ENCODE measurements at regions not wholly inside any gene's neighbourhood (a gene's known extent, or its start where the extent isn't known, plus 50 kb on each side); places are given as distances from the start of the nearest gene placed in this dataset.

DNA sequence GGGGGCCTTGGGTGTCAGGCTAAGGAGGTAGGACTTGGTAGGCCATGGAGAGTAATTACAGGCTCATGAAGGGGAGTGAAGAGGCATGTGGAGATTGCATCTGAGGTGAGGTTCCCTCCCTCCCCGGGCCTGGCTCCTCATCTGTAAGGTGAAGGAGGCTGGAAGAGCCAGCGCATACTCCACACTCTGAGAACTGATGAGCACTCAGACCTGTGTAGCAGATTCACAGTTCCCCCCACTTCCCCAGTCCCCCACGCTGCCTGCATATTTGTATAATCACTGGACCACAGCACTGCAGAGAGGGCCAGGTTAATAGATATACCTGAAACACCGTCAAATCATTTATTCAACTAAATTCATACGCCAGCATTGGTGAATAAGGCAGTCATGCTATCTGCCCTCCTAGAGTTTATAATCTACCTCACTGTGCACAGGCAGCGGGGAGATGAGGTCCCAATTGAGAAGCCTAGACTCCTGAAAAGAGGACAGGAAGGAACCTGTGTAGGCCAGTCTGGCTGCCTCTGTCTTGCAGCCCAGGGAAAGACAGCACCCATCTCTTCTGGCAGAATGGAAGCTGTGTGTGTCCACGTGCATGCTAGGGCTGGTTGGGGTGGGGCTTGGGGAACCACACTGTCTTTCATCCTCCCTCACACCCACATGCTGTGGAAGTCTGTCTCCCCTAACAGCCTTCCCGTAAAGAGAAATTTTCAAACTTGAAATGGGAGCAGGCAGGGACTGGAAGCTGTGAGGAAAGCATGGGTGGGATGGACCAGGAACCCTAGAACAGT is 110.6 kb upstream of the ATP1A1 start:
- DNase-seq: no peak

DNA sequence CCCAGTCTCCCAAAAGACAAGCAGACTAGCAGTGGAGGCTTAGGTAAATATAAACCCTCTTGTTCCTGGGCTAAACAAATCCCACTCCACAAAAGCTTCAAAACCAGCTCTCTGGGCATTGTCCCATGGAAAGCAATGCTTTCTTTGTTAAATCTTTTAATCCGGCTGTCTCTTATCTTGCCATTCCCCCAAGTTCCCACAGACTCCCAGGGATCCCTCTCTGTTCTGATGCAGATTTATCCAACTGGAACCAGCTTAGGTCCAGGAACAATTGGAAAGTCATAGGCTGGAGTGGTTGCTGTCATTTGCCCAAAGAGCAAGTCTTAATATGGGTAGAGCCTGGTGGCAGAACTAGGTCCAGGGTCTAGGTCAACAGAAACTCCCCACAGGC is 110.1 kb upstream of the ATP1A1 start:
- DNase-seq: no peak

DNA sequence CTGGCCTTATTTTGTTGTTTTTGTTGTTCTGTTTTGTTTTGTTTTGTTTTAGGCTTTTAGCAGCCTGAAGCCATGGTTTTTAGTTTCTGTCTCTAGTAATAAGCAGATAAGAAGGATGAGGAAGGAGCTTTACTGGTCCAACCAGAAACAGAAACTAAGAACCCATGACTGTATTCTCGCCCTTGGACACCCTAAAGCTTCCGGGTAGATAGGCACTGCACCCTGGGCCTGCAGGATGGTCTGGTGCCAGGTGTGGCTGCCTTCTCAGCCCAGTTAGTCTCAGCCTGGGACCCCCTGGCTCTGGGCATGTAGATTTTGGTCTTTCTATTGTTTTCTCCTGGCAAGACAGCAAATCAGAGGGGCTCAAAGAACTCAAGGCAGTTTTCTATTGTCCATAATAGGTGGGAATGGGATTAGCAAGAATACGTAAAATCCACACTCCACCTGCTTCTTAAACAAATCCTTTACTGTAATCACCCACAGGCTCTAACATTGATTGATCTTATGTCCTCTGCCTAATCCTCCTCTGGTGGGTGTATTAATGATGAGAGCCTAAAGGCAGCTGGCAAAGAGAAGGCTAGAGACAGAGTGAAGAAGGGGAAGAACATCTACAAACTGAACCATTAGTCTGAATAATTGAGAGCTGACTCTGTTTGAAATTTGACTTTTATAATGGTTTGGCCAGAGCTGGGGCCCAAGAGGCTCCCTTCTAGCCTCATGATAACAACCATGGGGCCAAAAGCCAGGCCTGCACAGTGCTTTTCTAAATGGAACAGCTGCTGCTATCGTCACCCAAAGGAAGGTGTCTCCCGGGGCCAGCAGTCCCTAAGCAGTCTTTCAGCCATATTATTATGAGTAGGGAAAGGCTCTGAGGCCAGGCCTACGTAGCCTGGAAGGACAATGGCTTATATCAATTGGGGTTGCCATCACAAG is 106.8 kb upstream of the ATP1A1 start:
- DNase-seq: no peak

DNA sequence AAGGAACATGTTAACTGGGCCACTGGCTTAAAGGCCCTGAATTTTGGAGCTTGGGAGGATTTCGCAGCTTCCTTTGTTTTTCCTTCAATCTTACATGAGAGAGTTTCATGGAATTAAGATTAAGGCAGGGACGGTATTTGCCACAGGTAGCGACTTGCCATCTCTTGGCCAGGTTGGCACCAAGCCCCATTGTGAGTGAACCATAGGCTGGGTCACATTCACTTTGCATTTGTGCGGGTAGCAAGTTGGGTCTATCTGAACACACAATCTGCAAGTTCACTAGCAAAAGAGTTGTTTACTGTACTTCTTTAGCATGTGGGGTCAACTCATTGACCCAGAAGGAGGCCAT is 106.2 kb upstream of the ATP1A1 start:
- DNase-seq: no peak

DNA sequence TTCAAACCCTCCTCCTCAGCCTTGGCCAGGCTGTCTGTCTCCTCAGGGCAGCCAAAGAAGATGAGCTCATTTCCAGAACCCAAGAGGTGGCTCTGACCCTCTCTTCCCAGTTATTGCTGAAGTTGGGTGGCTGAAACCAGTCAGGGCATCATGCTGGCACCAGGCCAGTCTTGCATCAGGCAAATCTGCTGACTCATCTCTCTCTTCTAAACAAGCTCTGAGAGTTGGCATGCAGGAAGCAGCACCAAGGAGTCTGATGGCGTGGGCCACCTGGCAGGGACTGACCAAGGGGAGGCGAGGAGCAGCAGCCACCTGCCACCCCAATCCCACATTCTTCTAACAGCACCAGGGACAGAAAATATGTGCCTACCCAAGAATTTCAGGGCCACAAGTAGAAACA is 104.8 kb upstream of the ATP1A1 start:
- DNase-seq: no peak

DNA sequence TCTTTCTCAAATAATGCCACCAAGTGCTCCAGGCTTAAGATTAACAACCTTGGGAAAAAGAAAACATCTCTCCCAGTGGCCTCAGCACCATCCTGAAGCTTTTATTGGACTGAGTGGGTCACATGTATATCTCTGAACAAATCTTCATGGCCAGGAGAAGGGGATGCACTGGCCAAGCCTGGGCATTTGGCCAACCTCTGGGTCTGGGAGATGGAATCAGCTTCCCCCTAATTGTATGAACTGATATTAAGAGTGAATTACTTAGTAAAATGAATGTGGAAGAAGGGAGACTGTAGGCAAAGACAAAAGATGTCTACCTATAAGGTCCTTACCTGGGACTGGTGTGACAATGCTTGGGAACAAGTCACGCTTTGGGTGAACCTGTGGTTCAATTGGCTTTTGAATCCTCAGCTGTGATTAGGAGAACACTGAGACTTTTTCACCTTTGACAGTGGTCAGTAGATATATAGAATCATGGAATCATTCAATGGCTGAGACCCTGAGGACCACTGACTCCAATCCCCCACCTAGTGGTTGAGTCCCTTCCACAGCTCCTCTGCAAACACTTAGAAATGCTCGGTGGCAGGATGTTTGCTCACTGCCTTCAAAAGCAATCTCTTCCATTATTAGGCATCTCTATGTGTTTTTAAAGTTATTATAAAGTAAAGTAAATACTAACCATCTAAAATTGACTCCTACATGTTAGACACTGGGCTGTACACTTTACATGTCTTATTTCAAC is 102.6 kb upstream of the ATP1A1 start:
- DNase-seq: no peak

DNA sequence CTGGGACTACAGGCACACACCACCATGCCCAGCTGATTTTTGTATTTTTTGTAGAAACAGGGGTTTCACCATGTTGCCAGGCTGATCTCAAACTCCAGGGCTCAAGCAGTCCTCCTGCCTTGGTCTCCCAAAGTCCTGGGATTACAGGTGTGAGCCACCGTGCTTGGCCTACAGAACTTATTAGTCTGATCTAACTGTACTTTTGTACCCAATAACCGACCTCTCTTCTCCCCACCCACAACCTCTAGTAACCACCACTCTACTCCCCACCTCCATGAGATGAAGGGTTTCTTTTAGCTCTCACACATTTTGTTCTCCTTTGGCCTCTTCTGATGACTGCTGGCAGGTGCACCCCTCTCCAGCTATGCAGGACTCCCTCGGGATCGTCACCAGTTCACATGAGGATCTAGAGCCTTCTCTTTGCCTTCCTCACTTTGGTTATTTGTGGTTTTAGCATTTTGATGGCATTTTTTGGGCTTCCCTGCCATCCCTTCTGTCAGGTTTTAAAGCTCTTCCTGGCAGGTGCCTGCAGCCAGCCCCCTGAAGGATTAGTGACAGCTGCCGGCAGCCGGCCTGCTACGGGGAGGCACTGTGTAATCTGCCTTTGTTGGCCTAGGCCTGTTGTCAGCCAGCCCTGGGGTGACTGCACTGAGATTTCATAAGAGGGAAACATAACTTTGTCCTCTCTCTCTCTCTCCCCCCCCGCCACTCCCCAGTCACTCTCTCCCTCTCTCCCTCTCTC is 99.8 kb upstream of the ATP1A1 start:
- no peak for DNase-seq

DNA sequence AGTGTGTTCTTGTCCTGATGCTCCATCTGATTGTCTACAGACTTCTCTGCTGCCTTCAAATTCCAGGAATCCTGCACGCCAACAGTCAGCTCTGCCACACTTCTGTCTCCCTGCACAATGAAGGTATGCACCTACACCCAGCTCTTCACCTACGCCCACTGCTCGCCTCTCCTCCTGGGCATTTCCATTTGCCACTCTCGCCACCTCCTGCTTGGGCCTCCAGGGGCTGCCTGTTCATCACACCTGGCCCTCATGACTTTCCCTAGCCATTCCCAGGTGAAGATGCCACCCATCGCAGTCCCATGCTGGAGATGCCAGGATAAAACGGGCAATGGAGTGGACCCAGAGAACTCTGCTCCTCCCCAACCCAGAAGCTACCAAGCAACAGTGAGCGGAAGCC is 96.5 kb upstream of the ATP1A1 start:
- DNase-seq: no peak

DNA sequence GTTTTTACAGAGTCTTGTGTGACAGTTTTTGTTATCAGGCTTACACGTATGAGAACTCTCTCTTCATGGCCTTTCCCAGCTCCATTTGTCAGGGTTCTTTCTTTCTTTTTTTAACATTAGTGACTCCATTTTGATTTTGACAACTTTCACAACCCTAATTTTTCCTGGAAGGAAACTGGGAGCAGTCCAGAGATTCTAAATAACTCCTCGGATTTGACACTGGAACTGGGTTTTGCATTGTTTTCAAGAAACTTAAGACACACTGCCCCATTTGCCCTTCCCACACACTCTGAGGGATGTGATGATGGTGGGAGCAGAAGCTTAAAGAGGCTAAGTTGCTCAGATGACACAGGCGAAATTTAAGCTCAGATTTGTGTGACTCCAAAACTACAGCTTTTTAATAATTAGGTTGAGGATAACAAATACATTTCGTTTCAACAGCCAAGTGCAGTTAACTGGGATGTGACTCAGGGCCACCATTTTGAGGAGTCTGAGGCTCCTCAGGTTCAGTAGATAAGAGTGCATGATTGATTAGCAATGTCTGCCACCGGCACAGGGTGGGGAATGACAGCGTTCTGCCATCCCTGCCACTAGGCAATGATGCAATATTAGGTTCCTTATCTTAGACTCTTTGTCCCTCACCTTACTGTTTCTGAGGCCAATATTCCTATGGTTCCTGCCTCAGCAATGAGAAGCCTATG is 95.1 kb upstream of the ATP1A1 start:
- no peak for DNase-seq

DNA sequence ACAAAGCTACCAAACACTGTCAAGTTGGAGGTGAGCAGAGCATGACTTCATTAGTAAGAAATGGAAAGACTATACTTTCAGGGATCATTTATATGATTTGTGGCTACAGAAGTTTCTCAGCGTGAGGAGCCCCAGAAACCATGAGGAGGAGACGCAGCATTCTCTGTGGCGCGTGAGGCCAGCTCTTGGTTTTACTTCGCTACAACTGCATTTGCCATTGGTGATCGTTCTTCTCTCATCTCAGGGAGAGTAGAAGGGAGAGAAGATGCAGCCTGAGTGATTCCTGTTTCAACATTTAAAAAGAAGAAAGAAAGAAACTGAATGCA is 94.5 kb upstream of the ATP1A1 start:
- DNase-seq: no peak

DNA sequence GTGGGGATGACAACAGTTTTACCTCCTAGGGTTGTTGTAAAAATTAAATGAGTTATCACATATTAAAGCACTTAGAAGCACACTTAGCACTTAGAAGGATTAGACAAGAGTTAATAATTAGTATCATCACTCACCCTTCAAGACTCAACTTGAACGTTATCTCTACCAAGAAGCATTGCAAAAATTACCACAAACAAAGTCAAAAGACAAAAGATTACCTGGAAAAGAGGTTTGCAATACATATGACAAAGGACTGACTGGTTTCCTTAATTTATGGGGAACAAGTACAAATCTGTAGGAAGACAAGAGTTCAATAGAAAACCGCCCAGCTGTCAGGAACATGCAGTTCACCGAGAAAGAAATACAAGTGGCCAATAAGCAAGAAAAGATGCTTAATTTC is 93.3 kb upstream of the ATP1A1 start:
- no peak for DNase-seq

DNA sequence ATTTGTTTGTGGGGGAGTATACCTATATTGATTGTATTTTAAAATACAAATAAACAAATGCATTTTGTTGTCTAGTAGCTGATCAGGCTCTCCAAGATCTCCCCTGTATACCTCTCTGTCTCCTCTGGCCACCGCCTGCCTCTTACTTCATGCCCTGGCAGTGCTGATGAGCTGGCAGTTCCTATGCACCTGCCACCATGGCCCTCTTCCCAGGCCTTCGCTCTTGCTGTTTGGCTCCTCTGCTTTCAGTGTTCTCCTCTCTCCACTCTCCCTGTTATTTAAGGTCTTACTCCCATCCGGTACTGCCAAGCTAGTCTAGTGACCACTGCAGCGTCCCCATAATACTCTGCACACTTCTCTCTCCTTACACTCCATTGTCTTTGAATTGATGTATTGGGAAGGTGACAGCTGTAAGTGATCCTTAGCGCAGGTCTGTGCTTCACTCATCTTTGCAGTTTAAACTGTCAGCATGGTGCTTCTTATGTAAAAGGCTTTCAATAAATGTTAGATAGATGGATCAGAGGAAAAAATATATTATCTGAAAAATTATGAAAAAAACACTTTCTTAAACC is 88.1 kb upstream of the ATP1A1 start:
- DNase-seq: no peak

DNA sequence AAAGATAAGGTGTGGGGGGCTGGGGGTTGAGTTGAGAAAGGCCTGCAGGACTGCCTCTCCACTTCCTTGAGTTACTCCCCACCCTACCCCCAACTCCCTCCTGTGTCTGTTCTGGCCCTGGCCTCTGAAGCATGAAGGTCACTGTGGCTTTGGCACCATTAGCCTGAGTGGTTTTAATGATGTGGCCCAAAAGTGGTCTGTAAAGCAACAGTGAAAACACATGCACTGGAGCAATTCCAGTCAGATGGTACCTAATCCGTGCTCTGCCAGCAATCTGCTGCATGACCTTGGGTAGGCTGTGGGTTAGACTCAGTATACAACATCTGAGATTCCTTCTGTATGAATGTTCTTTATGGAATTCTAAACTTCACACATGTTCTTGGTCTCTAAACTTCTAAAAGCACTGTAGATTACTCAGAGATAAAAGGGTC is 86.5 kb upstream of the ATP1A1 start:
- DNase-seq: no peak

DNA sequence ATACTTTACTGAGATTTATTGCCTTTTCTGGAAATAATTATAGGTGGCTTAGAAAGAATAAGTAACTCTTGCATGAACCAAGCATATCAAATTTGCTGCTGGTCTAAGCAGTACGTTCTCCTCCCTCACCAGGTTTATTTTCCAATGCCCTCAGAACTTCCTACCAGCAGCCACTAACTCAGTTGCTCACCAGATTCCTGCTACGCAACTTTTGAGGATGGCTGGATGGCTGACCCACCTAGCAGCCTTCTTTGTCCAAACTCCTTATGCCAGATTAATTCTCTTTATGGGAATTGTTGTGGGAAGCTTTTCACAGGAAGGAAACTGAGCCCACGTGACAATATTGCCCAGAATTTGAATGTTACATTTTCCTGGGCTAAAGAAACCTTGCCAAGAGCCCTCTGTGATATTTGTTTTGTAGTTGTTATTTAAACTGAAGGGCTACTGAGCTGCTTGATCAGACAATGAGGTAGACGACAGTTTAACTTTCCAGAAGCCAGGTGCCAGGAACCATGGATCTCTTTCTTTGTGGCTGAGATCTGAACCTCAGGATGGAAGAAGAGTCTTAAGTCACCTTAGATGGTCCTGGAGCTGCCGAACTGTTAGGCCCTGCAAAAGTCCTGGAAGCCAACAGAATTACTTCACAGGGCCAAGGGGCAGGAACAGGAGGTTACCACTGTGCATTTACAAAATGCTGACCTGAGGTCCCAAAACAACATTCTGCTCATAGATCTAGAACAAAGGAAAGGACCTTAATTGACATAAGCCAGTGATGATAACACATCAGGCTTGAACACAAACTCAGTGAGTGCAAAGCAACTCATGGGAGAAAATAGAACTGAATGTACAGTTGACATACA is 85.5 kb upstream of the ATP1A1 start:
- no peak for DNase-seq

DNA sequence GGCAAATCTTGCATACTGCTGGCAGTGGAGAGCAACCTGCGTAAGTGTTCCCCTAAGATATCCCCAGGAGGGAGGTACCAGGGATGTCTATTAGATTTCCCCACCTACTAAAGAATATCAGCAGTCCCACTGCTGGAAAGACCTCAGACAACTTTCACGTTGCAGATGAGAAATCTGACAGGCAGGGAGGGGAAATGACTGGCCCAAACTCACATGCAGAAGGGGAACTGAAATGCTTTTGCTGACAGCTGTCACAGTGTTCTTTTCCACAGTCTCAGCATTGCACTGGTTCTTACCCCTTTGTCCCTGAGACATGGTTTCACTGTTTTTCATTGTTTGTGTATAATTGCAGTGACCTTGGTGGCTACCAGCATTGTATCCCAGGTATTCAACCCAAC is 84.8 kb upstream of the ATP1A1 start:
- no peak for DNase-seq

DNA sequence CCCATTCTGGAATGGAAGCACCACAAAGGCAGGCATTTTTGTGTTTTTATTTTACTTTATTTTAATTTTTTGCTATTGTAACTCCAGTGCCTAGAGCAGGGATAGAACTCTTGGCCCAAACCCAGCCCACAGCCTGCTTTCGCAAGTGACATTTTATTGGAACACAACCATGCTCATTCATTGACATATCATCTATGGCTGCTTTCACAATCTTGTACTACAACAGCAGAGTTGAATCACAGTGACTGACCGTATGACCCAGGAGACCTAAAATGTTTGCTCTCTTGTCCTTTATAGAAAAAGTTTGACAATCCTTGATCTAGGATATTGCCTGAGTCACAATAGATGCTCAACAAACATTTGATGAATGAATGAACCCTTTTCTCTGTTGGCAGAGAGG is 83.9 kb upstream of the ATP1A1 start:
- no peak for DNase-seq

DNA sequence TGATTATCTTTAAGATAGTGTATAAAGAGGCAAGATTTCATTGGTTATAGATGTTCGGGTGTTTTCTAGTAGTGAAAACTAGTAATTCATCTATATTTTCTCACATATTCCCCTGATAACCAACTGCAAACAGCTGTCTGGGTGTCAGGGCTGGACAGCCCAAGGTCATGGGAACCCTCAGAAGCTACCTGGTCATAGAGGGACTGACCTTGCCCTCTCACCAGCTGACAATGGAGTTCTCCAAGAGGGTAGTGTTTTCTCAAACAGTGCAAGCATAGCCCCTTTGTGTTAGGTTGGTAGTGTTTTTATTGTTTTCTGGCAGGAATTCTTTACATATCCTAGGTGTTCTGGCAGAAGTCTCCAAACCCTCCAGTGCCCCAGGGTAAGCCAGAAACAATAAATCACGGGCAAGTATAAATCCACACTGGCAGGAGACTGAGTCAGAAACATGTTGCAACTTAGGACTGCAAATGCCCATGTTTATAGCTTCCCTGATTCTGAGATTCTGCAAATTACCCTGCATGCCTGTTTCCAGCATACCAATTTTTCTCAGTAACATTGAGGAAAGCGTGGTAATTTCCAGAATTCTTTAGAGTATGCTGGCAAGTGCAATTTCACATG is 82.8 kb upstream of the ATP1A1 start:
- DNase-seq: no peak

DNA sequence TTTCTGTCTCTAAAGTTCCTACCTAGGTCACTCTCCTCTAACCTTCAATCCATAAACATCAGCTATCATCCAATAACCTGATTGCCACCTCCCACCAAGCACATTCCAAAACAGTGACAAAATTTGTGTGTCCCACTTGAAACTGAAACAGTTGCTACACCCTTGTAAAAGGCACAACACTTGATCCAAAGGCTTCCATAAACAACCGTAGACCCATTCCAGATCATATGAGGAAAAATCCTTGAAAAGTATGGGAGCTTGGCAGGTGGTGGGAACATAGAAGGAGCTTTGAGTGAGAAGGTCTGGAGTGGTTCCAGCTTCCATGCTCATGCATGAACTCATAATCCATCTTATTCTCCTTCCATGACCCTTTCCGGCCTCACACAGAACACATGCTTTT is 82.0 kb upstream of the ATP1A1 start:
- no peak for DNase-seq

DNA sequence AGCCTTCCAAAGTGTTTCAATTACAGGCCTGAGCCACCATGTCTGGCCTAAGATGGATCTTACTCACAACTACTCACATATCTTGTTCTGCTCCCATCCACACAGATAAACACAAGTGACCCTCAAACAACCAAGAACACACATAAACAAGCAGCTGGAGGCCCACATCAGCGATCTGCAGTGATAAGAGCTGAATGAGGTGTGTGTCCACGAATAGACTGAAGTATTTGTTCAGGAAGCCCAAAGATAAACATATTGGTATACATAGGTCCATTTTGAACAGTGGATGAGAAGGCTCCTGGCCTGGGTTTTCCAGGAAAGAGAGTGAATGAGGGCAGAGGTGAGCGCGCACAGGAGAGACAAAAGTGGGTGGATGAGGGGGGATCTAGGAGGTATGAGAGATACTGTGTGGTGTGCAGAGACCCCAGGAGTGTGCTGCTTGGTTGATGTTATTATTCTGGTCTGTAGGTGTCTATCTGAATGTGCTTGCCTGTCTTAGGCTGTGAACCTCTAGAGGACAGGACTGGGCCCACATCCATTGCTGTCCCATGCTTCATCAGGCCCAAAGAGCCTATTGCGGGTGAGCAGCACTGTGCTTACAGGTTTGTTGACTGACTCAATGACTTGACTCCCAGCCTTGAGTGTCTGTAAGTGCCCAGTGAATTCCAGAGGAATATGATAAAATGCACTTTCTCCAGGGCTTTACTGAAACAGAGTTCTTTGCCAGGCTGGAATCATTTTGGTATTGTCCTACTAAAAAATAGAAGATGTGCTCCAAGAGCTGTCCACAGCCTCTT is 79.9 kb upstream of the ATP1A1 start:
- no peak for DNase-seq

Measured in right lung (tissue), 2 donors.